DND-41 (cell line): ENCODE measurements at regions not wholly inside any gene's neighbourhood (a gene's known extent, or its start where the extent isn't known, plus 50 kb on each side); places are given as distances from the start of the nearest gene placed in this dataset.

Experiments used
- ATAC-seq: fragments of 200-7000 bp; cut with Tn5 transposase; 3 replicates; pipeline ENCODE4 v1.9.1; 2021; ENCODE audit warnings: low read depth; ENCODE audit not compliant: insufficient read depth
- DNase-seq: peaks from one replicate; pipeline ENCODE4 v3.0.0-alpha.2; 2020
- H2AFZ ChIP-seq: 2 replicates; pipeline ENCODE4 v1.6.0; 2012; ENCODE audit warnings: low read depth, low read length
- H3K27ac ChIP-seq: 2 replicates; pipeline ENCODE4 v1.5.1; 2012; ENCODE audit warnings: low read length, inconsistent platforms
- H3K27me3 ChIP-seq: fragments of 200-600 bp; sonication (generic); 2 replicates; pipeline ENCODE4 v1.6.0; 2012; ENCODE audit warnings: low read length, mild to moderate bottlenecking, inconsistent platforms; ENCODE audit not compliant: insufficient read depth, poor library complexity
- H3K36me3 ChIP-seq: 2 replicates; pipeline ENCODE4 v1.5.1; 2012; ENCODE audit warnings: low read length, inconsistent platforms; ENCODE audit not compliant: insufficient read depth
- H3K4me1 ChIP-seq: 2 replicates; pipeline ENCODE4 v1.5.1; 2012; ENCODE audit warnings: mild to moderate bottlenecking, low read length; ENCODE audit not compliant: insufficient read depth
- H3K4me2 ChIP-seq: 2 replicates; pipeline ENCODE4 v1.6.0; 2012; ENCODE audit warnings: mild to moderate bottlenecking, moderate library complexity, low read length, inconsistent platforms; ENCODE audit not compliant: insufficient read depth
- H3K4me3 ChIP-seq, 2 experiments: fragments of 200-600 bp in 1 of 2; shearing (Covaris generic) in 1 of 2; 2 replicates each; pipeline ENCODE4 v1.5.1; 2012 to 2016; ENCODE audit warnings: inconsistent platforms in 2 of 2, low read length in 2 of 2, mild to moderate bottlenecking in 2 of 2, low read depth in 1 of 2, moderate library complexity in 1 of 2
- H3K79me2 ChIP-seq: 2 replicates; pipeline ENCODE4 v1.6.0; 2012; ENCODE audit warnings: low read length, inconsistent platforms; ENCODE audit not compliant: insufficient read depth
- H3K9ac ChIP-seq: 2 replicates; pipeline ENCODE4 v1.6.0; 2012; ENCODE audit warnings: low read depth, mild to moderate bottlenecking, inconsistent platforms, low read length, moderate library complexity
- H3K9me3 ChIP-seq: 2 replicates; pipeline ENCODE4 v1.5.1; 2012; ENCODE audit warnings: low read length, moderate library complexity, mild to moderate bottlenecking, inconsistent platforms; ENCODE audit not compliant: insufficient read depth, severe bottlenecking
- H4K20me1 ChIP-seq: 2 replicates; pipeline ENCODE4 v1.6.0; 2012; ENCODE audit warnings: low read length; ENCODE audit not compliant: insufficient read depth
- EZH2 ChIP-seq: IDR thresholded peaks from 3 replicates; pipeline ENCODE4 v1.6.1; 2012; ENCODE audit warnings: borderline replicate concordance, low read depth, mild to moderate bottlenecking, moderate library complexity, low read length, inconsistent platforms; ENCODE audit not compliant: severe bottlenecking
- TF ChIP-seq, protein P1 (sequence below): IDR thresholded peaks from 2 replicates; pipeline ENCODE4 v1.5.1; 2012; ENCODE audit warnings: borderline replicate concordance, low read length, moderate library complexity, mild to moderate bottlenecking; ENCODE audit not compliant: poor library complexity, severe bottlenecking; ENCODE audit errors: extremely low read depth

DNA sequence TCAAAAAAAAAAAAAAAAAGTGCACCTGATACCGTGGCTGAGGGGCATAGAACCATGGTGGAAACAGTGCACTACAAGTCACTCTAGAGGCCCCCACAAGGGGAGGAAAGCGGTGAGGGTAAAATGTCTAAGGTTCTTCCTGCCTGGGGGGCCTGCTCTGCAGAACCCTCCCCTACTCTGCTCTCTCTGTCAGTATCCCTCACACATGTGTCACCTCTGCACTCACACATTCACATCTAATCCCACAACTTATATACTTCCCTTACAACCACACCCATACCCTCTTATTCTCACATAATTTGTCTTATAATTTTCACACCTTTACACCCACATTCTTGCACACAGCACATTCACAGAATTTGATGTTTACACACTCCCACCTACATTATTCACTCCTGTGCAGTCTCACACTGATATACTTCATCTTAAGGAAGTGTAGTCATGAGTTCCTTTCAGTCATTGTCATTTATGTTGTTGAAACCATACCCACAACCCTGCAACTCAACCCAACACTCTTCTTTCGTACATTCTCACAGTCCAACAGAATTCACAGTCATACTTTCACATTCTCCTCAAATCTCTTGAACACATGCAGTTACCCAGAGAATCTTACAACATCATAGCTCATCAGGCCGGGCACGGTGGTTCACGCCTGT, 68.0 kb upstream of the PAX2 start:
- no peak overlapping the region for H3K4me2 ChIP-seq
- ATAC-seq = no peak
- no peak overlapping the region for H3K4me3 ChIP-seq
- no peaks in the 10 kb centered on the region for H3K4me1 ChIP-seq
- no peaks in the 10 kb centered on the region for H3K9me3 ChIP-seq
- peaks cover 9% of the 10 kb centered on the region for H3K27me3 ChIP-seq
- H3K9ac ChIP-seq = no peak overlapping the region
- no peak overlapping the region for H3K27ac ChIP-seq
- H3K79me2 ChIP-seq = no peaks in the 10 kb centered on the region
- H3K36me3 ChIP-seq = no peaks in the 10 kb centered on the region
- no peak overlapping the region for H2AFZ ChIP-seq
- H4K20me1 ChIP-seq = 0 out of 2 replicates have a peak, but pooled peaks cover 3% of the 10 kb centered on the region
- TF ChIP-seq EZH2 = no peak
- TF ChIP-seq, protein P1, sequence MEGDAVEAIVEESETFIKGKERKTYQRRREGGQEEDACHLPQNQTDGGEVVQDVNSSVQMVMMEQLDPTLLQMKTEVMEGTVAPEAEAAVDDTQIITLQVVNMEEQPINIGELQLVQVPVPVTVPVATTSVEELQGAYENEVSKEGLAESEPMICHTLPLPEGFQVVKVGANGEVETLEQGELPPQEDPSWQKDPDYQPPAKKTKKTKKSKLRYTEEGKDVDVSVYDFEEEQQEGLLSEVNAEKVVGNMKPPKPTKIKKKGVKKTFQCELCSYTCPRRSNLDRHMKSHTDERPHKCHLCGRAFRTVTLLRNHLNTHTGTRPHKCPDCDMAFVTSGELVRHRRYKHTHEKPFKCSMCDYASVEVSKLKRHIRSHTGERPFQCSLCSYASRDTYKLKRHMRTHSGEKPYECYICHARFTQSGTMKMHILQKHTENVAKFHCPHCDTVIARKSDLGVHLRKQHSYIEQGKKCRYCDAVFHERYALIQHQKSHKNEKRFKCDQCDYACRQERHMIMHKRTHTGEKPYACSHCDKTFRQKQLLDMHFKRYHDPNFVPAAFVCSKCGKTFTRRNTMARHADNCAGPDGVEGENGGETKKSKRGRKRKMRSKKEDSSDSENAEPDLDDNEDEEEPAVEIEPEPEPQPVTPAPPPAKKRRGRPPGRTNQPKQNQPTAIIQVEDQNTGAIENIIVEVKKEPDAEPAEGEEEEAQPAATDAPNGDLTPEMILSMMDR = no peak
- DNase-seq = no peak

DNA sequence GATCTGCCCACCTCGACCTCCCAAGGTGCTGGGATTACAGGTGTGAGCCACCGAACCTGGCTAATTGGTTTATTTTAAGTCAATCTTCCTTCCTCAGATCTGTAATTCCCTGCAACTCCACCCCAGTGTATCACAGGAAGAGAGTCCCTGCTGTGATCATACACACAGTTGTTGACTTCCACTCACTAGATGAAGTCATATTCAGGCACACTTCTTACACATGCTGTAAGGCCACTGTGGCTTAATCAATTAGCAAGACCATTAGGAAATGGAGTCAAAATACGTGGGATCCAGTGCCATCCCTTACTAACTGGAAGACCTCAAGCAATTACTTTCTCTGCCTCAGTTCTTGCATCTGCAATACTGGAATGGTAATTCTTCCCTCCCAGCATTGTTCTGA, 66.1 kb upstream of the PAX2 start:
- Histone ChIP-seq H3K79me2 (no peaks in the 10 kb centered on the region), H3K9me3 (no peaks in the 10 kb centered on the region), H3K4me1 (peaks cover 15% of the 10 kb centered on the region), H3K4me2 (no peak overlapping the region), H3K9ac (no peak overlapping the region), H3K27me3 (peaks cover 11% of the 10 kb centered on the region), H3K27ac (no peak overlapping the region), H4K20me1 (0 out of 2 replicates have a peak, but pooled peaks cover 3% of the 10 kb centered on the region), H2AFZ (no peak overlapping the region), H3K36me3 (no peaks in the 10 kb centered on the region), H3K4me3 (no peak overlapping the region)
- DNase-seq (no peak), ATAC-seq (no peak)
- no peak for TF ChIP-seq EZH2
- TF ChIP-seq, protein P1 = no peak

DNA sequence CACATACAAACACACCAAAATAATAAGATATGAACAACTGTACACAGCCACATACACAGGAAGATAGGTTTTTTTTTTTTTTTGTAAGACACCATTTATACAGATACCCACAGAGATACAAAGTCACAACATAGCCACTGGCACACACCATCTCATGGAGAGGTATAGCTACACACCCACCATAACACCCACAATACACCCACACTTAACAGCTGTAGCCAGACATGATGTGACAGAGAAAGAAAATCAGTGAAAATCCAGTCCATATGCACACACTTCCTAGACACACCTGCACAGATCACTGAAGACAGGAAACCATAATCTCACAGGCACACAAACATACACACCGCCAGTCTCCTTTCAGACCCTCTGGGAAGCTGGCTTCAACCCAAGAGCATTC, 62.4 kb upstream of the PAX2 start:
- Histone ChIP-seq H3K9me3 (no peaks in the 10 kb centered on the region), H3K9ac (no peak overlapping the region), H3K4me2 (no peak overlapping the region), H4K20me1 (peaks cover 16% of the 10 kb centered on the region), H3K27ac (no peak overlapping the region), H3K27me3 (peaks cover 37% of the 10 kb centered on the region), H3K4me3 (no peak overlapping the region), H3K4me1 (peaks cover 15% of the 10 kb centered on the region), H3K36me3 (no peaks in the 10 kb centered on the region), H2AFZ (no peak overlapping the region), H3K79me2 (no peaks in the 10 kb centered on the region)
- TF ChIP-seq, protein P1 = no peak
- no peak for TF ChIP-seq EZH2
- DNase-seq (no peak), ATAC-seq (peak; percentile 27; the same call in 2 of the 3 replicates)
